Retina (tissue), 1 donor: ENCODE measurements at regions not wholly inside any gene's neighbourhood (a gene's known extent, or its start where the extent isn't known, plus 50 kb on each side); places are given as distances from the start of the nearest gene placed in this dataset.

Experiments used
- DNase-seq: peaks from one replicate; pipeline ENCODE4 v3.0.0-alpha.2; 2016

DNA sequence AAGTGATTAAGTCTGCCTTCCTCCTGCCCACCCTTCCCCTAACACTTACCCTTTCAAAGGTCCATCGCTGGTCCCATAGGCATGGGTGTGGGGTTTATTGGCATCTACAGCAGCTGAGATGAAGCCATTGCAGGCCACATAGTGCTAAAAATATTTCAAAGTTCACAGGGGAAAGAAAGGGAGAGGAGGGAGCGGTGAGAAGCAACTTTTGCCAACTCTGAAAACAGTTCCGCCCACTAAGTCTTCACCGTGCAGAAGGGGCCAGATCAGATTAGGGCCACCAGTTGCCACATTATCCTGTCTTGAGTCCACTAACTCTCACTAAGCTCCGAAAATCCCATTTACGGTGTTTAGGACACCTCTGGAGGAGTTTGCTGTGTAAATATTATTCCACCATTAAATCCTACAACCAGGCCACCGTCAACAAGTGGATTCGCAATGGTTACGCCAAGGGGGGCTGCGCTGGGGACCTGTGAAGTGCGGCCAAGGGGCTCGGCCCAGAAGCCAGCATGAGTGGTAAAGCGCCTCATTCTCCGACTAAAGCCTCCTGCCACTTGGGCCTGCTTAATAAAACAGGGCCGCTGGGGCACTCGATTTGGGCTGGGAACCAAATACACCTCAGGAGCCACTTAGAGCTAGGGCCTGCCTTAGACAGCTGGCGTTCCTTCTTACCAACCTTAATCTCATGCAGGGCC is 534.9 kb downstream of the MIAT start:
- DNase-seq: no peak

DNA sequence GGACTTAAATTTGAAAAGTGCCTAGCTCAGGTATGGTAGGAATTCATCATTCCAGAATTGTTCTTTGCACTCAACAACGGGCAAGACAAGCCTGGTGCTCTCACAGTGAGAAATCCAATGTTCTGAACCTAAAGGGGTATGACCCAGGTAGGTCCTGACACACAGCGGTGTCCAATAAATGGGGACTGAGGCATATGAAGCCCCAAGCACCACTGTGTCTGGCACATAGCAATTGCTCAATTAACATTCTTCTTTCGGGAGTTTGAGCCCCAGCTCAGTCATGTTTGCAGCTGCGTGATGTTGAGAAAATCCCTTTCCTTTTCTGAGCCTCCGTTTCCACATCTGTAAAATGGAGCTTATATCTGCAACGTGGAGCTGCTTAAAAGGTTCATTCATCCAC is 535.8 kb downstream of the MIAT start:
- no peak for DNase-seq

DNA sequence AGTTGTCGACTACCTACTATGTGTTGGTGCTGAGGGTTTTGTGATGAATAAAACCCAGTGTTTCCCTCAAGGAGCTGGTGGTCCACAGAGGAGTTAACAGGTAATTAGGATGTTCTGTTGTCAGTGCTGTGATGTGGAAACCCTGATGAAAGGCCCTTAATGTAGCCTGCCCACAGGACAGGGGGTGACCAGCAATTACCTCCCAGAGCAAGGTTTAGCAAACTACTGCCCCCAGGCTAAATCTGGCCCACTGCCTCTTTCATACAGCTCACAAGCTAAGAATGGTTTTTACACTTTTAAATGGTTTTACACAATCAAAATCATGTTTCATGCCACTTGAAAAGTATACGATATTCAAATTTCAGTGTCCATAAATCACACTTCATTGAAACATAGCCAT is 536.2 kb downstream of the MIAT start:
- no peak for DNase-seq

DNA sequence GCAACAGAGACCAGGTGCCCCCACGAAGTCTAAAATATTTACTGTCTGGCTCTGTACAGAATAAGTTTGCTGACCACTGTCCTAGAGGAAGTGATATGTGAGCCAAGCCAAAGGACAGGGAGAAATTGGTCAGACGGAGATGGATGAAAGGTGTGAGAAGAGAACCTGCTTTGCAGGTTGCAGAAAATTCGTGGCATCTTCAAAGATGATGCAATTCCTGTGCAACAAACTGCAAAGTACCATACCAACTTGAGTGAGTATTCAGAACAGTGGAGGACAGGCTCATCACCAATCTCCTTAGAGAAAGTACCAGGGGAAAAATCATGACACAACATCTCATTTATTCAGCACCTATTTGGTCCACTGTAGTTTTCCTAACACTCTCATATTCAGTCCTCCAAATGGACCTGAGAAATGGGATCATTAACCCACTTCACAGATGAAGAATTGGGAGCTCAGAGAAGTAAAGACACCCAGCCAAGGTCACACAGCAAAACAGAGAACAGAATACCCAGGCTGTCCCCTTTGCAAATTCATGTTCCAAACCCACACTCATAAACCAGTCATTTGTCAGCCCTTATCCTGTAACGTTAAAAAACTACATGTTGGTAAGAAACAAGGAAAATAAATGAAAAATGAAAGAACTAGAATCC is 536.8 kb downstream of the MIAT start:
- DNase-seq: no peak

DNA sequence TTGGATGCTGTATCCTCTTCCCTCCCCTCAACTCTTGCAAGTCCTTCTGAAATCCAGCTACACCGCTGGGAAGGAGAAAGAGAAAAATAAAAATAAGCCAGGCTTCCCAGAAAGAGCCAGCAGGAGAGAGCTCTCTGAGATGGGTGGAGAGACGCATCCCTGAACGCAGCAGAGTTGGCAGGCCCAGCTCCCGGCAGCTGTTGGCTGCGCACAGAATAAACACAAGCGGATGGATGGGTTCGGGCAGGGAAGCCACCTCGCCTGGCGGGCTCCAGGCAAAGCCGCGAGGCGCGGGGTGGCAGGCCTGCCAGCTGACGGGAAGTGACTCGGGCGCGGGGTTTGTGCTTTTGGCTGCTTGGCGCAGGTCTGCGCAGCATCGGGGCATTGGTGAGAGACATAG is 537.7 kb downstream of the MIAT start:
- no peak for DNase-seq

DNA sequence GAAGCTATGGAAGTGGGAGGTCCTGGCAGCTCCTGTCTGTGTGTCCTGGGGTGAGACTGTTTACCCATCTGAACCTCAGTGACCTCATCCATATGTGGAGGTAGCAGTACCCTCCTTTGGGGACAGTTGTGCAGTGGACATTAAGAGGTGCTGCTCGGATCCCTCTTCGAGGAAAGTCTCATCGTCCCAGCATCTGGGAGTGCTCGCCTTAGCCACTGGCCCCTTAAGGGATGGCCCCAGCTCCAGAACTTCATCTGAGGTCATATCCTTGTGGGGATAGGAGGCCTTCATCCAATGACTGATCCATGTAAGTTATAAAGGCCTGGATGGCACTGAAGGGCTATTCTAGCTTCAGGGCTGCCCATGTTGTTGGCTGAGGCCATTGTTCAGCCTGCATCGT is 538.1 kb downstream of the MIAT start:
- no peak for DNase-seq

DNA sequence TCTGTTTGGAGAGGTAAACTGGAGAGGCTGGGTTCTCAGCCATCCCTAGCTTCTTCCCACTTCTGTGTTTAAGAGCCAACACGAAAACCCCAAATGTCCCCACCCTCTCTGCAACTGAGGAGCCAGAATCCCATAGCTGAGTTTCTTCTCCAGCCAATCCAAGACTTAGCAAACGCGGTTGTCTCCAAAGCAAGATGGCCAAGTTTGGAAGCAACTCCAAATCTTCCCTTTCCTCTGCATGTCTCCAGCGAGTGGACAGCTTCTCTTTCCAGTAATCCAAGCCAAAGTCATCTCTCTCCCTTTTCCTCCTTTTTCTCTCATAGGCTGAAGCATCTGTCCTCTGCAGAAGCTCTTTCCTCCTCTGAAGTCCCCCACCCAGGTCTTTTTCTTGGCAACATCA is 539.2 kb downstream of the MIAT start:
- DNase-seq: no peak

DNA sequence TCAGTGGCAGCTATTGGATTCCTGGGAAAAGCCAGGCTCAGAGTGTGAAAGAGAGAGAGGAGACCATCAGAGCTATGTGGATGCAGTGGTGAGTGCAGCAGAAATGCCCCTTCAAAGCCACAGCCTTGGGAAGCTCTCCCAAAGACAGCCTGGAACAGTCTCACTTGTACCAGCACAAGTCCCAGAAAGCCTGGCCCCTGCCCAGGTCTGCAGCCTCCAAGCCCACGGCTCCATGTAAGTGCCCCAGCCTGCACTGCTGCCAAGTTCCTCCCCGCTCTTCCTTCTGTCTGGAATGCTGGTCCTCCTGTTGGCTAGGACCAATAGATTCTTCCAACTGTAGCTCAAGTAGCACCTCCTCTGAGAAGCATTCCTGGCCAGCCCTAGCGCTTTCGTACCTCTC is 539.7 kb downstream of the MIAT start:
- DNase-seq: no peak

DNA sequence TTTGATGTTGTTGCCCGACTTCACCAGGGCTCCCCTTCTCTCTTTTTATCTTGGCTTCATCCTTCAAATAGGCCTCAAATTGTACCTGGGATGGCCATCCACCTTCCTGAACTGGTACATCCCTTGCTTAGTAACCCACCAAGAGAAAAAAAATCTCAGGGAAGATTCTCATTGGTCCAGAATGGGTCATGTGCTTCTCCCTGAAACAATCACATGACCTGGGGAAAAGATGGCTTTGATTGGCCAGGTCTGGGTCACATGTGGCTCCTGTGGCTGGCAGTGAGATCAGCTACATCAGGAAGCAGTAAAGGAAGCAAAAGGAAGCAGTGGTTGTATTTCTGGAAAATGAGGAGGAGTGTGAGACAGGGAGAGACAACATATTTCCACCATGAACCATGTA is 540.2 kb downstream of the MIAT start:
- no peak for DNase-seq

DNA sequence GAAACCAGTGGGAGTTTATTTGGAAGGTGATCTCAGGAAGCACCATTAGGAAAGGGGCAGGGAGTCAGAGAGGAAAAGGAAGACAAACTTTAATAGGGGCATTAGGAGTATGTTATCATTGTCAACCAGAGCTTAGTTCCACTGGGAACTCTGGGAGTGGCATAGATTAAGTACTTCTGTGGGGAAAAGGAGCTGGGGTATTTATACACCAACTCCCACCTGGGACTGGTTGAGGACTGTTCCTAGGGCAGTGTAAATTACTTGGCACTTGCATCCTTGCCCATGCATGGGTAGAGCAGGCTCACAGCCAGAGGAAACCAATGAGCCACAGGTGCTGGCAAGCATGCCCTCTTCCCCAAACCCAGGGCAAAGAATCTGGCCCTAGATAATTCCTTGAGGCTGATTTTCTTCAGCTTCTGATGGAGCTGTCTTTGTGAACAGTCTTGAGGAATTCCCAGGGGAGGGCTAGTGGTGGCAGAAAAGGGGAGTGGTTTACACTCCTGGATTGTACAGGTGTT is 541.2 kb downstream of the MIAT start:
- no peak for DNase-seq

DNA sequence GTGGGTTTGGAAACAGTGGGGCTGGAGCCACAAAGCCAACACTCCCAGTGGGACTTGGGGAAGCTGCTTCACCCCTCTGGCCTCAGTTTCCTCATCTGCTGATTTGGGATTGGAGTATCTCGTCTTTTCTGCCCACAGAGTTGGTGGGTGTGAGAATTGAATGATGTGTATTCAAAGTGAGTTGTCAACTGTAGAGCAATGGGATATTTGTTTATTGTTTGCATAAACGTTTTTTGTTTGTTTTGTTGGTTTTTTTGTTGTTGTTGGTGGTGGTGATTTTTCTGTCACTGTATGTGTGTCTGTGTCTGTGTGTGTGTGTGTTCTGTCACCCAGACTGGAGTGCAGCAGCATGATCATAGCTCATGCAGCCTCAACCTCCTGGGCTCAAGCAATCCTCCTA is 542.0 kb downstream of the MIAT start:
- no peak for DNase-seq

DNA sequence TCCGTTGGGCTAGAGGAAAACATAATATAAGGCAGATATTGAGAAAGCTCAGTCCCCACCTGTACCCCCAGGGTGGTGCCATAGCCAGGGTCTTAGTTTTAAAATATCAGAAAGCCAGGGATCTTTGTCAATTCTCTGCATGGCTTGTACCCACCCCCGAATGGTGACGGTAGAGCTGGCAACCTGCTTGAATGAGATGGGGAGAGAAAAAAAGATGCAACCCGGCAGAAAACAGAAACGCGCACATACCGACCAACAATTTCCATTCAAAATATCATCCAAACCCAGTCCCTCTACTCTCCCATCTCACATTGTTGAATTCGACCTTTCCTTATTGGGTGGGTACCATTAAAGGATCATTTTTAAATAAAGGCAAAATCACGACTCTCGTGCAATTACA is 543.9 kb downstream of the MIAT start:
- DNase-seq: no peak

DNA sequence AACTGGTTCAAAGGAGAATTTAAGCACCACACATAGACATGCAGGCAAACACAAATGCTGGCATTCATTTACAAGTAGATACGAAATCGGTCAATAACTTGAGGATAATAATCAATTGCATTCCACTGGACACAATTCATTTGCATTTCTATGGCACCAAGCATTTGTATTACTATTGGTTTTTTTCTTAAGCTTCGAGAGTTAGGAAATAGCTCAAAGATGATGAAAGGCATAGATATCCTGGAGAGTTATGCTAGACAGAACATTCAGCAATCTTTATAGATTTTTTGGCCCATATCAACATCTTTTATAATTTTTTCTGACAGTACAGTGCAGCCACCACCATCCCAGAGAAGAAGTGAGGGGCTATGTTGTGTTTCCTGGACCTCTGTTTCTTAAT is 544.4 kb downstream of the MIAT start:
- no peak for DNase-seq

DNA sequence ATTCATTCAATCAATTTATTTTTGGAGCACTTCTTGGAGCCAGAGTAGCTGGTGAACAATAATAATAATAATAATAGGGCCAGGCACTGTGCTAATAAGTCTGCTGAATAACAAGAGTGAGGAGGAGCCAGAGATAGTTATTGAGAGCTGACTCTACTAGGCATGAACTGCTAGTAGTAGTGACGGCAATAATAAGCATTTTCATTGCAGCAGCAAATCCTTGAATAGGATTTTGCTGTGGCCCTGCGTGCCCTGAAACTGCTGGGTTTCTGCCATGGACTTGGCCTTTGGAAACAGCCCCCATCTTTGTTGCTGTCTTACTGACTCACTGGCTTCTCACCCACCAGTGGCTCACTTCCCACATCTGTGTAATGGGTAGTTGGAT is 545.9 kb downstream of the MIAT start:
- no peak for DNase-seq

DNA sequence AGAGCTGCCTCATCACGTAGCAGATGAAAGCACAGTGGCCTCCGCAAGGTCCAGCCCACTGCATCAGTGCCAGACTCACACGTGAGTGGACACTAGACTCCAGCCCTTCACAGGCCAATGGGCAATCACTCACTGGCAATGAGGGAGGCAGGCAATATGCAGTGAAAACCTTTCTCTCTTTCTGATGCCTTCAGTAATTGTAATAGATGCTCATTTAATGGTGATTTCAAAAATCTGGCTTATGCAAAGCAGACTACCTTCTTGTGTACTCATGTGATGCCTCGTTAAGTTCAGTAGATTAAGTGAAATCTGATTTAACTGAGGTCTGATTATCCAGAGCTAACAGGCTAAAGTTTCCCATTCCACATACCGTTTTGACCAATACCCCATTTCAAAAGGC is 546.9 kb downstream of the MIAT start:
- DNase-seq: no peak

DNA sequence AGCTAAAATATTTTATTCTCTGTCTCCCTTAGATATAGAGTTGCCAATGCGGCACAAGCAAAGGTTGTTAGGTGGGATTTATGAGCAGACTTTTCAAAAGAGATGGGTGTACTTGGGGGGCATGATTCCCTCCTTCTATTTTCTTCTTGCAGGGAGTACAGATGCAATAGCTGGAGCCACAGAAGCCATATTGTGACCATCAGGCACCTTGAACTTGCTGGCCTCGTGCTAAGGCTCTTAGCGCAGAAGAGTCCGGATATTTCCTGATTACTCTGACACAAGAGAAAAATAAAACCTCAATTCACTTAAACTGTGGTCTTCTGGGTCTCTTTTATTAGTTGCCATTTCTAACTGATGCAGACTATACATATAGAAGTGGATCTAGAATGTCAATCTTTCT is 547.4 kb downstream of the MIAT start:
- no peak for DNase-seq

DNA sequence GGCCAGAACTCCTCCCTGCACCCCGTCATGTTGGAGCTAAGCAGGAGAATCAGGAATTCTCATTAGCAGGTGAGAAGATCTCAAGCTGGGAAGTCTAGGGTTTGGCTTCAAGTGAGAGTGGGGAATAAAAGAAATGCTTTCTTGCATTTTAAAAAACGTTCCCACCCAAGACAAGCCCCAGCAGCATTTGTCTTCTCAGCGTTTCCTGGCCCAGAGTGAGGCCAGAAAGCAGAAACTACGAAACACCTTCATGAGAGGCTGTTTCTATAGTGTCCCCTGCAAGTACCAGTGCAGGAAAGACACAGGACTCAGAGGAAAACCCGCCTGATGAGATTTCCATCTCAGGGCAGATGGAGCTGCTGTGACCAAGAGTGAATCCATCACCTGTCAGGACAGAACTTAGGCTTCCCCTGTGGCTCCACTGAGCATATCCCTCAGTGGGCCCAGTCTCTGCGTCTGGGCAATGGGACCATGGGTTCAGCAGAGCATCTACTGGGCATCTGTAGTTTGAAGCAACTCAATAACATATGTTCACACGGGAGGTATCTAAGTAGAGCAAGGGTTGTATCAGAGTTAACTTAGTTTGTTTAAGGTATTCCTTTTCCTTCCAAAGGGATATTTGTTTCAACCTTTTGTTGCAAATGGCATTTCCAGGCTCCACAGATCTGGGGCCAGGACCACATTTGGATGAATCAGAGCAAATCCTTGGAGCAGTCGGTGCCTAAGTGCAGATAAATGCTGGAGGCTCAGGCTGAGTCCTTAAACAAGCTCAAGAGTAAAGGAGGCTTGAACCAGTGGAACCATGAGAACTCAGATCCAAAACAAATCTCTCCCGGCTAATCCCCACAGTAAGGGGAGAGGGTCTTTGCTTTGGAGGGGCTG is 548.3 kb downstream of the MIAT start:
- no peak for DNase-seq

DNA sequence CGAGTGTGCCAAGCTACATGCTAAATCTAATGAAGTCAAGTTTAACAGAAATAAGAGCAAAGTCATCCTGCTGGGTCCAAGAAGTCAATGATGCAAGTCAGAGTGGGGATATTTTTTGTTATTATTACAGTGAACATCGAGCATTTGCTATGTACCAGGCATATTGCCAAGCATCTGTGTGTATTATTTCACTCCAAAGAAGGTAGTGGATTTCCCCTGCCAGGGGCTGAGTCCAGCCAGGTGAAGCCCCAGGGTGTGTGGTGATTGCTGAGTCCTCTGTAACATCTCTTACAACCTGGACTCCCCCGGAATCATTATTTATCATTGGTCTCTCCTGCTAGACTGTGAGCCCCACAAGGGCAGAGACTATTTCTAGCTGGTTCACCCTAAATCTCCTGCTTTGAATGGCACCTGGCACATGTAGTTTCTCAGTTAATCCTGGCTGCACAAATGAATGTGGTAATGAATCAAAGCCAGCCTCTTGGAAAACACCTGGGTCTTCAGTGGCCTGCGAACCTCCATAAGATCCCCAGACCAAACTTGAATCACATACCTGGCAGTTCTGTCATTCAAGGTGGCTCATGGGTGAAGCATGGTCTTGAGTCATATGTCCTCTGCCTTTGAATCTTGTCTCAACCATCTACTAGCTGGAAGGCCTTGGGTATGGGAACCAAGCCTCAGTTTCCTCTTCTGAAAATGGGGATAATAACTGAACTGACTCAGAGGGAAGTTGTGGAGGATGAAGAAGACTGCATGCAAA is 549.2 kb downstream of the MIAT start:
- no peak for DNase-seq

DNA sequence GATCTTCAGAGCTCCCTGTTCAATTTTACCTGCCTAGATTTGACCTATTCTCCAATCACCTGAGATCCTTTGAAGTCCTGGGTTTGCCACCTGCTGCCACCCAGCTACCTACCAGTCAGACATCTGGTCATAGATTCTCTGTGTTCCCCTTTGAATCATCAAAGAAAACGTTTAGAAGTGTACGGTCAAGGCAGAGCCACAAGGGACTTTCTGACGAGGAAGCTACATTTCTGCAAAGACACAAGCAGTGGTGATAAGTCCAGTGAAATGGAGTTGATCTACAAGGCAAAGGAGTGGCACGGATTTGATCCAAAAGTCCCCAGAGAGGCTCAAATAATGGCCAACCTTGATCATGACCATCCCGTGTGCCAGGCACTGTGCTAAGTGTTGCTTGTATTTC is 549.9 kb downstream of the MIAT start:
- DNase-seq: no peak

DNA sequence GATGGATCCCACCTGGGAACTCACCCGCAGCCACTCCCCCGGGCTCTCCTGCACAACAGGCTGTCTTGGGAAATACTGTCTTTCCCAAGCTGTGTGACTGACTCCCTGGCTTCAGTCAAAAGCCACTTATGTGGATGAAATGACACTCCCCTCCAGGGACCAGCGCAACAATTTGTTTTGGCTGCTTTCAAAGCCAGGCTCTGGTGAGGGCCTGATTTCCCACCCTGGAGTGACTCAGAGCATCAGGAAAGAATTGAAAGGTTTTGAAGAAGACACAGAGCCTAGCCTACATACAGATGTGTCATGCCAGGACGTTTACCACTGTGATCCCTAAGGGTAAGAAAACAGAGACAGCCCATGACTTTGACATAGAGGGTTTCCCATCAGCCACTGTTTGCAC is 550.5 kb downstream of the MIAT start:
- no peak for DNase-seq

DNA sequence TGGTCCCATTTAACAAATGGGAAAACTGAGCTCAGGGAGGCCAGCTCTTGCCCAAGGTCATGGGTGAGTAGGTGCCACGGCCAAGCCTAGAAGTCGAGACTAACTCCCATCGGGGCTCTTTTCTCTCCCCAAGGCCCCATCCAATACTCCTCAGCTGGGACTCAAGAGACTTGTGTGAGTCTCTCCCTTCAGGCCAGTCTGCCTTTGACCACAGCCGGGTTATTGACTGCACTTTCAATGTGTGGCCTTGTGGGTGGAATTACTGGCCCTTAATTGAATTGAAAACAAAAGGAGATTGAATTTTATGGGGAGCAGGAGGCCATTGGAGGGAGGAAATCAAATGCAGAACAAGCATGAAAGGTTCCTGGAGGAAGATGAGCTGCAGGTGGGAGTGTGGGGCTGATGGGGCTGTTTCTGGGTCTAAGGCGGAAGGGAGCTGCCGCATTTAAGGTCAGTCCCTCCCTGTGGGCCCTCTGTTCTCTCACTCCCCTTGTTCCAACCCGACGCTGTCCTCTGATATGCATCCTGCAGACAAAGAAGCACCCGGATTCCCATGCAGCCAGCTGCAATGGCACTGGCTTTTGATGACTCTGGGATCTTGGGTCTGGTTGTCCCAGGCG is 552.8 kb downstream of the MIAT start:
- no peak for DNase-seq

DNA sequence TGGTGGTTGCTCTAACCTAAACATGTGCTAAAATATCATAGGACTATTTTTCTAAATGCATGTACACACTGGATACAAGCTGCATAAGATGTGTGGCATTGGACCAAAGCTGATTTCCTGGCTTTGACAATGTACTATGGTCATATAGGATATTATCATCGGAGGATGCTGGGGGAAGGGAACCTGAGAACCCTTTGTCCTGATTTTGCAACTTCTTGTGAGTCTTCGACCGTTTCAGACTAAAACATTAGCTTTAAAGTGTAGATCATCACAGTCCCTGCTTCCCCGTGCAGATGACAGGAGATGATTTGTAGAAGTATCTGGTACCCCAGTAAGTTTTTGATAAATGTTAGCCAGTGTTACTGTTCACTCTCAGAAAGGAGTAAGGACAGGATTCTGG is 554.7 kb downstream of the MIAT start:
- DNase-seq: no peak
